ENCODE measurements at regions not wholly inside any gene's neighbourhood (a gene's known extent, or its start where the extent isn't known, plus 50 kb on each side); places are given as distances from the start of the nearest gene placed in this dataset.

DNA sequence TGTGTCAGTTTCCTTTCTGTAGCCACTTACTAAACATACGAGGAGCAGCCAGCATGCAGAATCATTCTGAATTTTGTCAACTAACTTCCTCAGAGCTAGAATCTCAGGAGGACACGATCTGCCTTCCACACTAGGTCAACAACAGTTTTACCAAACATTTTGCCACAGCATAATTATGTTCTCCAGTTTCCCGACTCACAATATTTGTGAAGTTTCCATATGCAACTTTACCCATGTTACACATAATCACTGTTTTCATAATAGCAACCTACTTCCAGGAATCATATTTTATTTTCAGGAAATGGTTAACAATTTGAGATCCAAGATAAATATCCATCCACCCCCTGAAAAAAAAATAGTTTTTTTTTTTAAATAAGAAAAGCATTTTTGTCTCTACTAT is 595.0 kb downstream of the PYDC2 start:
- no peaks in the 10 kb centered on the region for H4K20me1 ChIP-seq (ENCODE audit: insufficient read depth, low read length)
- no peaks in the 10 kb centered on the region for H3K27me3 ChIP-seq (ENCODE audit: control insufficient read depth in 2 of 2, insufficient read depth in 2 of 2, low read length in 2 of 2)
- H3K4me2 ChIP-seq (replicated peaks; ENCODE audit: extremely low read depth, low read length, poor library complexity, severe bottlenecking) = no peak overlapping the region
- DNase-seq = no peak
- no peaks in the 10 kb centered on the region for H3K36me3 Mint-ChIP-seq
- H3K9me3 ChIP-seq (replicated peaks in 1 of 2; ENCODE audit: control insufficient read depth in 1 of 2, insufficient read depth in 1 of 2, low read length in 2 of 2) = no peaks in the 10 kb centered on the region
- H3K4me1 Mint-ChIP-seq = no peaks in the 10 kb centered on the region
- H3K27ac ChIP-seq (ENCODE audit: low read depth in 1 of 2, low read length in 2 of 2) = no peak overlapping the region
- no peak overlapping the region for H3K9ac ChIP-seq (ENCODE audit: insufficient read depth, low read length, poor library complexity, severe bottlenecking)
- H3K9me3 Mint-ChIP-seq = peaks cover 0 to 4% (median 2%) of the 10 kb centered on the region in 7 donors
- WGBS (ENCODE audit: insufficient coverage) = 18% methylated on average over 2 of the region's 3 CpGs
- no peaks in the 10 kb centered on the region for H3K4me1 ChIP-seq (ENCODE audit: control insufficient read depth in 1 of 2, insufficient read depth in 2 of 2, low read length in 2 of 2)
- TF ChIP-seq, protein P1, sequence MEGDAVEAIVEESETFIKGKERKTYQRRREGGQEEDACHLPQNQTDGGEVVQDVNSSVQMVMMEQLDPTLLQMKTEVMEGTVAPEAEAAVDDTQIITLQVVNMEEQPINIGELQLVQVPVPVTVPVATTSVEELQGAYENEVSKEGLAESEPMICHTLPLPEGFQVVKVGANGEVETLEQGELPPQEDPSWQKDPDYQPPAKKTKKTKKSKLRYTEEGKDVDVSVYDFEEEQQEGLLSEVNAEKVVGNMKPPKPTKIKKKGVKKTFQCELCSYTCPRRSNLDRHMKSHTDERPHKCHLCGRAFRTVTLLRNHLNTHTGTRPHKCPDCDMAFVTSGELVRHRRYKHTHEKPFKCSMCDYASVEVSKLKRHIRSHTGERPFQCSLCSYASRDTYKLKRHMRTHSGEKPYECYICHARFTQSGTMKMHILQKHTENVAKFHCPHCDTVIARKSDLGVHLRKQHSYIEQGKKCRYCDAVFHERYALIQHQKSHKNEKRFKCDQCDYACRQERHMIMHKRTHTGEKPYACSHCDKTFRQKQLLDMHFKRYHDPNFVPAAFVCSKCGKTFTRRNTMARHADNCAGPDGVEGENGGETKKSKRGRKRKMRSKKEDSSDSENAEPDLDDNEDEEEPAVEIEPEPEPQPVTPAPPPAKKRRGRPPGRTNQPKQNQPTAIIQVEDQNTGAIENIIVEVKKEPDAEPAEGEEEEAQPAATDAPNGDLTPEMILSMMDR (IDR thresholded peaks at IDR 0.05) = no peak
- H3K4me3 Mint-ChIP-seq = no peak overlapping the region
- no peaks in the 10 kb centered on the region for H3K27me3 Mint-ChIP-seq (ENCODE audit: low read depth in 3 of 3)
- intact Hi-C loops (cut with micrococcal nuclease) = no loop called here
- no peak overlapping the region for H3K27ac Mint-ChIP-seq
- H2AFZ ChIP-seq (ENCODE audit: insufficient read depth, low read depth, low read length, poor library complexity, severe bottlenecking) = no peak overlapping the region
- H3K36me3 ChIP-seq (replicated peaks in 1 of 2; ENCODE audit: control insufficient read depth in 1 of 2, insufficient read depth in 2 of 2, low read length in 2 of 2) = no peaks in the 10 kb centered on the region
- no peak overlapping the region for H3K4me3 ChIP-seq (replicated peaks in 1 of 3; ENCODE audit: low read depth in 2 of 3, low read length in 3 of 3)
- H3K79me2 ChIP-seq (ENCODE audit: insufficient read depth, low read length) = no peaks in the 10 kb centered on the region

DNA sequence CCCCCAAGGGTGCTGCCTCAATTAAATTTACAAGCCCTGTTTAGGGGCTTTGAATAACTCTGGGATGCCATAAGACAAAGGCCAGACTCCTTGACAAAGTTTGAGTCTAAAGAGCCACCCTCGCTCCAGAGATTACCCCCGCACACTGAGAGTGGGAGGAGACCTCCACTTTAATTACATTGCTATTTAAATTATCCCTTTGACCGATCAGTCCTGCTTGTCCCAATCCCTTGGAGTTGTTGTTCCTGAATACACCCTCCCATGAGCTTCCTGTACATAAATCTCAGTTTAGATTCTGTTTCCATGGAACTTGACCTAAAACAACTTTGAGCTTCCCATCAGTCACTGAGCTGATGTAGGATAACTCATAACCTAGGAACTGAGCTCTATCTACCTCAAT is 596.3 kb downstream of the PYDC2 start:
- Histone ChIP-seq H3K36me3 (replicated peaks in 1 of 2; ENCODE audit: control insufficient read depth in 1 of 2, insufficient read depth in 2 of 2, low read length in 2 of 2) (no peaks in the 10 kb centered on the region), H3K4me1 (ENCODE audit: control insufficient read depth in 1 of 2, insufficient read depth in 2 of 2, low read length in 2 of 2) (no peaks in the 10 kb centered on the region), H3K9ac (ENCODE audit: insufficient read depth, low read length, poor library complexity, severe bottlenecking) (no peak overlapping the region), H3K27ac (ENCODE audit: low read depth in 1 of 2, low read length in 2 of 2) (no peak overlapping the region), H3K4me3 (replicated peaks in 1 of 3; ENCODE audit: low read depth in 2 of 3, low read length in 3 of 3) (no peak overlapping the region), H4K20me1 (ENCODE audit: insufficient read depth, low read length) (no peaks in the 10 kb centered on the region), H3K9me3 (replicated peaks in 1 of 2; ENCODE audit: control insufficient read depth in 1 of 2, insufficient read depth in 1 of 2, low read length in 2 of 2) (no peaks in the 10 kb centered on the region), H3K4me2 (replicated peaks; ENCODE audit: extremely low read depth, low read length, poor library complexity, severe bottlenecking) (no peak overlapping the region), H3K27me3 (ENCODE audit: control insufficient read depth in 2 of 2, insufficient read depth in 2 of 2, low read length in 2 of 2) (no peaks in the 10 kb centered on the region), H2AFZ (ENCODE audit: insufficient read depth, low read depth, low read length, poor library complexity, severe bottlenecking) (no peak overlapping the region), H3K79me2 (ENCODE audit: insufficient read depth, low read length) (no peaks in the 10 kb centered on the region)
- Mint-ChIP-seq H3K4me3 (no peak overlapping the region), H3K4me1 (no peaks in the 10 kb centered on the region), H3K9me3 (peaks cover 0 to 4% (median 2%) of the 10 kb centered on the region in 7 donors), H3K36me3 (no peaks in the 10 kb centered on the region), H3K27ac (no peak overlapping the region), H3K27me3 (ENCODE audit: low read depth in 3 of 3) (no peaks in the 10 kb centered on the region)
- intact Hi-C loops (cut with micrococcal nuclease) = no loop called here
- TF ChIP-seq, protein P1 (IDR thresholded peaks at IDR 0.05) = no peak
- WGBS (ENCODE audit: insufficient coverage) = 40% methylated on average over 1 of the region's 3 CpGs
- no peak for DNase-seq

Measured in CD14-positive monocyte (primary cell).